Central memory CD8-positive, alpha-beta T cell (primary cell): ENCODE measurements at regions not wholly inside any gene's neighbourhood (a gene's known extent, or its start where the extent isn't known, plus 50 kb on each side); places are given as distances from the start of the nearest gene placed in this dataset.
"Not testable (repeated sequence)": the region's sequence is repeated elsewhere in the genome, so short reads cannot be mapped to it uniquely, and the experiment has no call there.

Experiments
- ATAC-seq: fragments of 150-1000 bp; cut with Tn5 transposase; replicated peaks from 2 replicates; pipeline ENCODE4 v1.10.0; 2022; ENCODE audit warnings: mild to moderate bottlenecking, moderate FRiP score, moderate number of reproducible peaks; ENCODE audit not compliant: poor library complexity, severe bottlenecking; ENCODE audit errors: extremely low read depth
- DNase-seq, 2 donors: peaks; one replicate each; pipeline ENCODE4 v3.0.0; 2021; ENCODE audit warnings: low spot score in 2 of 2
- H3K27ac Mint-ChIP-seq: one replicate; pipeline ENCODE4 v1.8.0; 2022; ENCODE audit warnings: low read depth, mild to moderate bottlenecking, moderate library complexity, mixed read lengths
- H3K27me3 Mint-ChIP-seq: one replicate; pipeline ENCODE4 v1.8.0; 2022; ENCODE audit warnings: mixed read lengths
- H3K36me3 Mint-ChIP-seq: one replicate; pipeline ENCODE4 v1.8.0; 2022; ENCODE audit warnings: mild to moderate bottlenecking, moderate library complexity, mixed read lengths; ENCODE audit not compliant: insufficient read depth
- H3K4me1 Mint-ChIP-seq: one replicate; pipeline ENCODE4 v1.8.0; 2022; ENCODE audit warnings: mixed read lengths
- H3K4me3 Mint-ChIP-seq: one replicate; pipeline ENCODE4 v1.8.0; 2022; ENCODE audit warnings: mild to moderate bottlenecking, moderate library complexity, mixed read lengths
- H3K9me3 Mint-ChIP-seq: one replicate; pipeline ENCODE4 v1.8.0; 2022; ENCODE audit warnings: mixed read lengths

- Mint-ChIP-seq H3K9me3 (no peaks in the 10 kb centered on the region), H3K27me3 (no peaks in the 10 kb centered on the region), H3K4me3 (no peak overlapping the region), H3K36me3 (no peaks in the 10 kb centered on the region), H3K27ac (no peak overlapping the region), H3K4me1 (no peaks in the 10 kb centered on the region)
- no peak for DNase-seq
- no peak for ATAC-seq
Measured at GRCh38 chr2:195458936-195459335, 198.1 kb upstream of the SLC39A10 start.

GRCh38 chr2:195457873-195458272 lies 199.2 kb upstream of the SLC39A10 start:
- no peak for ATAC-seq
- Mint-ChIP-seq H3K36me3 (no peaks in the 10 kb centered on the region), H3K27ac (no peak overlapping the region), H3K4me1 (no peaks in the 10 kb centered on the region), H3K9me3 (no peaks in the 10 kb centered on the region), H3K27me3 (no peaks in the 10 kb centered on the region), H3K4me3 (no peak overlapping the region)
- DNase-seq = no peak

GRCh38 chr2:195456771-195457170 lies 200.3 kb upstream of the SLC39A10 start:
- Mint-ChIP-seq H3K27ac (no peak overlapping the region), H3K4me3 (no peak overlapping the region), H3K36me3 (no peaks in the 10 kb centered on the region), H3K27me3 (no peaks in the 10 kb centered on the region), H3K4me1 (no peaks in the 10 kb centered on the region), H3K9me3 (no peaks in the 10 kb centered on the region)
- DNase-seq (no peak), ATAC-seq (no peak)

GRCh38 chr2:195451160-195451559 lies 205.9 kb upstream of the SLC39A10 start:
- Mint-ChIP-seq H3K27me3 (no peaks in the 10 kb centered on the region), H3K27ac (no peak overlapping the region), H3K4me1 (no peaks in the 10 kb centered on the region), H3K9me3 (no peaks in the 10 kb centered on the region), H3K4me3 (no peak overlapping the region), H3K36me3 (no peaks in the 10 kb centered on the region)
- DNase-seq (no peak), ATAC-seq (no peak)

- no peak for DNase-seq
- Mint-ChIP-seq H3K27me3 (no peaks in the 10 kb centered on the region), H3K27ac (no peak overlapping the region), H3K36me3 (no peaks in the 10 kb centered on the region), H3K4me3 (no peak overlapping the region), H3K9me3 (no peaks in the 10 kb centered on the region), H3K4me1 (no peaks in the 10 kb centered on the region)
- ATAC-seq = no peak
Measured at GRCh38 chr2:195450552-195451113, 206.4 kb upstream of the SLC39A10 start.

- no peaks in the 10 kb centered on the region for H3K4me1 Mint-ChIP-seq
- ATAC-seq = no peak
- H3K27me3 Mint-ChIP-seq = no peaks in the 10 kb centered on the region
- H3K4me3 Mint-ChIP-seq = no peak overlapping the region
- no peaks in the 10 kb centered on the region for H3K36me3 Mint-ChIP-seq
- no peak overlapping the region for H3K27ac Mint-ChIP-seq
- peaks cover 7% of the 10 kb centered on the region for H3K9me3 Mint-ChIP-seq
- no peak for DNase-seq
Measured at GRCh38 chr2:195447323-195447975, 209.6 kb upstream of the SLC39A10 start.

GRCh38 chr2:195445639-195446038 lies 211.4 kb upstream of the SLC39A10 start:
- Mint-ChIP-seq H3K9me3 (peaks cover 23% of the 10 kb centered on the region), H3K36me3 (no peaks in the 10 kb centered on the region), H3K27ac (no peak overlapping the region)

GRCh38 chr2:195443926-195444325 lies 213.1 kb upstream of the SLC39A10 start:
- Mint-ChIP-seq H3K4me3 (no peak overlapping the region), H3K27ac (no peak overlapping the region), H3K36me3 (no peaks in the 10 kb centered on the region), H3K27me3 (no peaks in the 10 kb centered on the region), H3K4me1 (no peaks in the 10 kb centered on the region), H3K9me3 (peaks cover 24% of the 10 kb centered on the region)
- DNase-seq (no peak), ATAC-seq (no peak)

More at GRCh38 chr2:195445639-195446038, 211.4 kb upstream of the SLC39A10 start:
- DNase-seq = no peak
- no peaks in the 10 kb centered on the region for H3K27me3 Mint-ChIP-seq
- H3K4me1 Mint-ChIP-seq = no peaks in the 10 kb centered on the region
- no peak overlapping the region for H3K4me3 Mint-ChIP-seq
- no peak for ATAC-seq

GRCh38 chr2:195442458-195443175 lies 214.4 kb upstream of the SLC39A10 start:
- Mint-ChIP-seq H3K4me3 (no peak overlapping the region), H3K36me3 (no peaks in the 10 kb centered on the region), H3K9me3 (peaks cover 24% of the 10 kb centered on the region), H3K27me3 (no peaks in the 10 kb centered on the region), H3K27ac (no peak overlapping the region), H3K4me1 (no peaks in the 10 kb centered on the region)
- ATAC-seq (no peak), DNase-seq (no peak)

- H3K4me1 Mint-ChIP-seq = peaks cover 4% of the 10 kb centered on the region
- H3K9me3 Mint-ChIP-seq = peaks cover 24% of the 10 kb centered on the region
- H3K27ac Mint-ChIP-seq = no peak overlapping the region
- H3K27me3 Mint-ChIP-seq = no peaks in the 10 kb centered on the region
- no peaks in the 10 kb centered on the region for H3K36me3 Mint-ChIP-seq
- DNase-seq (no peak), ATAC-seq (no peak)
- no peak overlapping the region for H3K4me3 Mint-ChIP-seq
Measured at GRCh38 chr2:195438692-195439091, 218.3 kb upstream of the SLC39A10 start.

GRCh38 chr2:195437521-195437920 lies 219.5 kb upstream of the SLC39A10 start:
- Mint-ChIP-seq H3K4me3 (no peak overlapping the region), H3K27me3 (no peaks in the 10 kb centered on the region), H3K9me3 (peaks cover 18% of the 10 kb centered on the region), H3K27ac (no peak overlapping the region), H3K36me3 (no peaks in the 10 kb centered on the region), H3K4me1 (peaks cover 4% of the 10 kb centered on the region)
- no peak for ATAC-seq
- DNase-seq = no peak

- H3K9me3 Mint-ChIP-seq = no peaks in the 10 kb centered on the region
- ATAC-seq (no peak), DNase-seq (no peak)
- no peaks in the 10 kb centered on the region for H3K27me3 Mint-ChIP-seq
- H3K36me3 Mint-ChIP-seq = no peaks in the 10 kb centered on the region
- no peak overlapping the region for H3K27ac Mint-ChIP-seq
- H3K4me1 Mint-ChIP-seq = peaks cover 4% of the 10 kb centered on the region
- no peak overlapping the region for H3K4me3 Mint-ChIP-seq
Measured at GRCh38 chr2:195434346-195434745, 222.7 kb upstream of the SLC39A10 start.

GRCh38 chr2:195433729-195434128 lies 223.3 kb upstream of the SLC39A10 start:
- H3K27me3 Mint-ChIP-seq, H3K4me3 Mint-ChIP-seq, H3K27ac Mint-ChIP-seq, DNase-seq, H3K9me3 Mint-ChIP-seq, H3K4me1 Mint-ChIP-seq, ATAC-seq, H3K36me3 Mint-ChIP-seq: not testable (repeated sequence)
